HG03108 (cell line): ENCODE measurements at regions not wholly inside any gene's neighbourhood (a gene's known extent, or its start where the extent isn't known, plus 50 kb on each side); places are given as distances from the start of the nearest gene placed in this dataset.

ENCODE experiments used
- ATAC-seq: cut with Tn5 transposase; IDR thresholded peaks from one replicate; pipeline ENCODE4 v1.9.1; 2021; ENCODE audit warnings: moderate library complexity; ENCODE audit not compliant: unreplicated experiment

DNA sequence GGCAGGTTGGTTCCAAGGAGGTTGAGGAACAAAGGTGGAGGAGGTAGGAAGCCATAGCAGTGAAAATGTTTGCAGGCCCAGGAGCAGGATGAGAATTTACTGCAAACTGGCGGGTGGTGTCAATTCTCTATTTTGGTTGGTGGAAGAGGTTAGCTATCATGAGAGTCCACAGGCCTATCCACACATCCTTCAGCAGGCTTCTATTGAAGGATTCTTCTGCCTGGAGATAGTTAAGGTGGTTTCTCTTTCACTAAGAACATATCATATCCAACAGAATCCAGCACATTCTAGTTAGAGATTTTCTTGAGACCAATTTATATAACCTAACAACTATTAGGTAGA, 68.9 kb upstream of the DYRK2 start:
- ATAC-seq: no peak

DNA sequence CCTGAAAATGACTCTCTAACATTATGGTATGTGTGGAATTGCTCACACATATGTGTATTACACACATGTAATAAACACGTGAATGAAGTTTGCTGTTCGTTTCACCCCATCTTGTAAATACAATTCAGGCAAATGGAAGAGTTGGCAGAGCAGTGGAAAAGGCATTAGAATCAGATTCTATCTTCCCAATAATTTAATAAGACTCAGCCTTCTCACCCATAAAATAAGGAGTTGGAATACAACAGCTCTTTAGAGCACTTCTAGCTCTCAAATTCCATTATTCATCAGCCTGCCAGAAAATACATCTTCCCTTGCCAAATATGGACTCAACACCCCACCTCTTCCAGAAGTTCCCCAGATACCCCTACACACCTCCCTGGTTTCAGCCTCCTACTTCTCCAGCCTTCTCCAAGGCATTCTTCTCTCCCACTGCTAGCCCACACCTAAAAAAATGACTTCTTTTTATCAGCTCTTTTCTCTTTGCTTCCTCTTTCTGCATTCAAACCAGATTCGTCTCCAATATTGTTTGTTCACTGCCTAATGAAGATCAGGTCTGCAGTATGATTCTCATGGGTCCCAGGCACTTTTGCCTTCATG, 66.2 kb upstream of the DYRK2 start:
- ATAC-seq: no peak

GRCh38 chr12:67582844-67583243, 65.7 kb upstream of the DYRK2 start:
- no peak for ATAC-seq

DNA sequence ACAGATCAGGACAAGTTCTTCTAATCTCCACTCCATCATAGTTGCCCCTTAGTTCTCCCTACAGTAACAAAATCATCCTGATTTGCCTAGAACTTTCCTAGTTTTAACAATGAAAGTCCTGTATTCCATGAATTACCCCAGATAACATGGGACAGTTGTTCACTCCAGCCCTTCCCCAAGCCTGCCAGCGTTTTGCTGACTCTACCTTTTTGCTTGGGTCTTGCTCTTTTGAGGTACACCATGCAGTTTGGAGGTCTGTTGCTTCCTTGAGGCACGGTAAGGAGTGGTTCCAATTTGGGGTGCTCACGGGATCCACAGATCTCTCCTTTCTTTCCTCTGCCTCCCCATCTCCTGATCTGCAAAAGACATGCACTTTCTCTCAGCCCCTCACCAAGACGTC, 61.6 kb upstream of the DYRK2 start:
- ATAC-seq: no peak

DNA sequence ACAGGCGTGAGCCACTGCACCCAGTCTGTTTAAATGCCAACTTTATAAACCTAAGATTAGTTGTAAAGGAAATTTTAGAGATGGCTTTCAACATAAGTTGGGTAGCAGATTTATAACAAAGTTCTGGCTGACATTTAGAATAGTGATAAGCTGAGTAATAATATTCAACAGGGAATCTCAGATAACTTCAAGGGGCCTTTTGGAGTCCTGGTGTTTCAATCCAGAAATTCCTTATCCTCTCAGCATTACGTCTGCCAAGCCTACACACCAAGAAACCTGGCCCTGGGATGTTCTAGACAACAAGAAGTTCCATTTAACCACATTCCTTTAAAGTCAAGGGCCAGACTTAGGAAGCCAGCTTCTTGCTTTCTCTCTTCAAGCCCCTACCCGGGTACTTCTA, 59.5 kb upstream of the DYRK2 start:
- ATAC-seq: no peak

GRCh38 chr12:67590149-67590790, 58.3 kb upstream of the DYRK2 start:
- ATAC-seq: no peak

- peak; percentile 86 for ATAC-seq
Measured at GRCh38 chr12:67592228-67593011, 56.1 kb upstream of the DYRK2 start.

GRCh38 chr12:67593041-67593440, 55.5 kb upstream of the DYRK2 start:
- ATAC-seq: no peak

GRCh38 chr12:67593461-67594330, 54.8 kb upstream of the DYRK2 start:
- no peak for ATAC-seq

- no peak for ATAC-seq
Measured at GRCh38 chr12:67594888-67595287, 53.7 kb upstream of the DYRK2 start.

- no peak for ATAC-seq
Measured at GRCh38 chr12:67595365-67595764, 53.2 kb upstream of the DYRK2 start.

DNA sequence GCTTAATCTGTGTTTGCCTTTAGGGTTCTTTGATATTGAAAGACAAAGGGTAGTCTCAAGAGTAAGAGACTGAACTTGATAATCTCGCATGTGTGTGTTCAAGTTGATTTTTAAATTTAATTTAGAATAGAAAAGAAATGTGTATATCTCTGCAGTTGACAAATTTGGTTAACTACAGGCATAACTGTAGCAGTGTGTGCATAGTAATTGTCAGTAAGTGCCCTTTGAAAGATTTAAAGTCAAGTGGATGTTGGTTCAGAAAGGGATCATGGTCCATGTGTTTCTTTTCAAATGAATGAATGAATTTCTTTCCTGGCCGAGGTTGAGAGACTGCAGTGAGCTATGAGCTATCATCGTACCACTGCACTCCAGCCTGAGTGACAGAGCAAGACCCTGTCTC, 49.9 kb upstream of the DYRK2 start:
- no peak for ATAC-seq
